ENCODE measurements at regions not wholly inside any gene's neighbourhood (a gene's known extent, or its start where the extent isn't known, plus 50 kb on each side); places are given as distances from the start of the nearest gene placed in this dataset.

DNA sequence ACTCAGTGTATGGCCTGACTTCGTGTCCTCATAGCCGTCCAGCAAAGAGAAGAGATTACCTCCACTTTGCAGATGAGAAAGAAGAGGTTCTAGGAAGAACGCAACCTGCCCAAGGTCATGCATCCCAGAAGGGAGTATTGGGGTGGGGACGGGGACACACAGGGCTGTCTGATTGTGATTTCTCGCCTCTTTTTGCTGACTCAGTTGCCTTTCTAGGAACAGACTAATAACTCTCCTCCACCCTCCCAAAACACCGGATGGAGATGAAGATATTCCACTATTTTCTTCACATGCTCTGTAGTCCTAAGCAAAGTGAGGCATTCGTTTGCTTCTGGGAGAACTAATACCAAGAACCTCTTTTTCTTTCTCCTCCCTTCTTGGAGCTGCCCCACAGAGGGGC, 529.3 kb downstream of the MIAT start:
- Histone ChIP-seq H3K79me1 (ENCODE audit: insufficient read depth, low read depth, low read length, poor library complexity, severe bottlenecking) (no peaks in the 10 kb centered on the region), H3K23ac (ENCODE audit: insufficient read length, low read depth, low read length) (no peak overlapping the region), H2AK5ac (ENCODE audit: insufficient read length, low read length) (no peak overlapping the region), H4K20me1 (ENCODE audit: control insufficient read depth, insufficient read depth, insufficient read length) (no peaks in the 10 kb centered on the region), H2BK15ac (ENCODE audit: low read depth, low read length) (no peak overlapping the region), H2AFZ (ENCODE audit: low read length) (no peak overlapping the region), H3K4me1 (ENCODE audit: insufficient read depth, low read length) (peaks cover 3% of the 10 kb centered on the region), H3K23me2 (ENCODE audit: insufficient read length, low read depth, low read length, poor library complexity, severe bottlenecking) (no peaks in the 10 kb centered on the region), H2BK12ac (ENCODE audit: insufficient read length, low read depth, low read length) (no peak overlapping the region), H3K27ac (ENCODE audit: insufficient read length, low read depth, low read length) (no peak overlapping the region), H2BK120ac (ENCODE audit: low read depth, low read length, poor library complexity, severe bottlenecking) (no peak overlapping the region), H3K27me3 (ENCODE audit: insufficient read depth, low read length) (no peaks in the 10 kb centered on the region; the same call in 1 of the 2 replicates), H3K9ac (ENCODE audit: extremely low read depth, insufficient read length, low read length) (no peak overlapping the region), H3K79me2 (ENCODE audit: insufficient read depth, low read length) (no peaks in the 10 kb centered on the region), H3T11ph (ENCODE audit: low read length) (no peak overlapping the region), H2BK20ac (ENCODE audit: low read depth, low read length, poor library complexity, severe bottlenecking) (no peak overlapping the region), H3K14ac (ENCODE audit: insufficient read depth, low read length) (no peak overlapping the region), H4K8ac (replicated peaks; ENCODE audit: insufficient read length, low read depth, low read length) (no peak overlapping the region), H4K5ac (ENCODE audit: insufficient read length, low read depth, low read length) (no peak overlapping the region), H4K91ac (ENCODE audit: insufficient read length, low read depth, low read length) (no peak overlapping the region), H3K4ac (ENCODE audit: low read depth, low read length) (no peak overlapping the region), H3K56ac (ENCODE audit: insufficient read length, low read depth, low read length) (no peak overlapping the region), H3K9me3 (ENCODE audit: control insufficient read depth, low read depth, low read length) (no peaks in the 10 kb centered on the region), H2BK5ac (ENCODE audit: insufficient read length, low read length) (no peak overlapping the region), H3K18ac (ENCODE audit: insufficient read length, low read depth, low read length) (no peak overlapping the region), H3K4me2 (ENCODE audit: insufficient read depth, insufficient read length, low read length) (no peak overlapping the region)
- DNase-seq = no peak
- H3K4me1 Mint-ChIP-seq = peaks cover 13 to 23% of the 10 kb centered on the region in 2 experiments
- peaks cover 3 to 11% (median 3%) of the 10 kb centered on the region in 3 experiments; a peak in 5 of 7 replicates for H3K36me3 Mint-ChIP-seq (ENCODE audit: insufficient read depth in 1 of 3, low read depth in 3 of 3)
- no peak overlapping the region for H3K27ac Mint-ChIP-seq
- no CpG with 5 or more reads among the region's 7 CpGs for WGBS (ENCODE audit: extremely low coverage, insufficient read length, low lambda C conversion rate)
- peaks cover 15% of the 10 kb centered on the region for H3K27me3 Mint-ChIP-seq (ENCODE audit: low read depth)
- H3K9me3 Mint-ChIP-seq = peaks cover 11% of the 10 kb centered on the region in 2 experiments
- no peak overlapping the region for H3K4me3 Mint-ChIP-seq
- TF ChIP-seq, protein P1, sequence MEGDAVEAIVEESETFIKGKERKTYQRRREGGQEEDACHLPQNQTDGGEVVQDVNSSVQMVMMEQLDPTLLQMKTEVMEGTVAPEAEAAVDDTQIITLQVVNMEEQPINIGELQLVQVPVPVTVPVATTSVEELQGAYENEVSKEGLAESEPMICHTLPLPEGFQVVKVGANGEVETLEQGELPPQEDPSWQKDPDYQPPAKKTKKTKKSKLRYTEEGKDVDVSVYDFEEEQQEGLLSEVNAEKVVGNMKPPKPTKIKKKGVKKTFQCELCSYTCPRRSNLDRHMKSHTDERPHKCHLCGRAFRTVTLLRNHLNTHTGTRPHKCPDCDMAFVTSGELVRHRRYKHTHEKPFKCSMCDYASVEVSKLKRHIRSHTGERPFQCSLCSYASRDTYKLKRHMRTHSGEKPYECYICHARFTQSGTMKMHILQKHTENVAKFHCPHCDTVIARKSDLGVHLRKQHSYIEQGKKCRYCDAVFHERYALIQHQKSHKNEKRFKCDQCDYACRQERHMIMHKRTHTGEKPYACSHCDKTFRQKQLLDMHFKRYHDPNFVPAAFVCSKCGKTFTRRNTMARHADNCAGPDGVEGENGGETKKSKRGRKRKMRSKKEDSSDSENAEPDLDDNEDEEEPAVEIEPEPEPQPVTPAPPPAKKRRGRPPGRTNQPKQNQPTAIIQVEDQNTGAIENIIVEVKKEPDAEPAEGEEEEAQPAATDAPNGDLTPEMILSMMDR (conservative IDR thresholded peaks at IDR 0.05) = no peak
